Hippocampal formation (tissue), 2 donors: ENCODE measurements at regions not wholly inside any gene's neighbourhood (a gene's known extent, or its start where the extent isn't known, plus 50 kb on each side); places are given as distances from the start of the nearest gene placed in this dataset.
A peak's percentile ranks its signal among the peaks of the same experiment; 100 is the strongest.
"Not testable (repeated sequence)": the region's sequence is repeated elsewhere in the genome, so short reads cannot be mapped to it uniquely, and the experiment has no call there.

Experiments
- DNase-seq, 2 donors: peaks; one replicate each; lab custom pipeline; 2025; lab: John Stamatoyannopoulos, UW

- DNase-seq, result no peak
Measured at GRCh38 chr6:27159725-27160124, 87.8 kb upstream of the PRSS16 start.

GRCh38 chr6:27161115-27161514 is 86.4 kb upstream of the PRSS16 start:
- DNase-seq, result no peak

GRCh38 chr6:27161603-27161945 is 85.9 kb upstream of the PRSS16 start:
- DNase-seq, result no peak

- peak in 1 of 2 donors; percentile 57 for DNase-seq
Measured at GRCh38 chr6:27161946-27162603, 85.4 kb upstream of the PRSS16 start.

GRCh38 chr6:27163834-27164233 is 83.7 kb upstream of the PRSS16 start:
- no peak for DNase-seq

GRCh38 chr6:27168108-27168507 is 79.4 kb upstream of the PRSS16 start:
- no peak for DNase-seq

GRCh38 chr6:27168586-27169443 is 78.7 kb upstream of the PRSS16 start:
- no peak for DNase-seq

- not testable (repeated sequence) for DNase-seq
Measured at GRCh38 chr6:27172524-27173231, 74.8 kb upstream of the PRSS16 start.

- DNase-seq, result not testable (repeated sequence)
Measured at GRCh38 chr6:27173232-27173601, 74.3 kb upstream of the PRSS16 start.

- DNase-seq, result no peak
Measured at GRCh38 chr6:27174958-27175357, 72.5 kb upstream of the PRSS16 start.

- DNase-seq, result no peak
Measured at GRCh38 chr6:27176096-27176495, 71.4 kb upstream of the PRSS16 start.

- peak in 1 of 2 donors; percentile 20 for DNase-seq
Measured at GRCh38 chr6:27176523-27177484, 70.7 kb upstream of the PRSS16 start.

- peak; percentile 53 to 59 for DNase-seq
Measured at GRCh38 chr6:27177485-27178406, 69.8 kb upstream of the PRSS16 start.

GRCh38 chr6:27178407-27178730 is 69.1 kb upstream of the PRSS16 start:
- no peak for DNase-seq

GRCh38 chr6:27178860-27179259 is 68.6 kb upstream of the PRSS16 start:
- no peak for DNase-seq

- DNase-seq, result no peak
Measured at GRCh38 chr6:27183060-27183832, 64.3 kb upstream of the PRSS16 start.

- DNase-seq, result no peak
Measured at GRCh38 chr6:27187231-27188060, 60.1 kb upstream of the PRSS16 start.

GRCh38 chr6:27188061-27188884 is 59.2 kb upstream of the PRSS16 start:
- DNase-seq, result peak in 1 of 2 donors; percentile 34
